ENCODE measurements at regions not wholly inside any gene's neighbourhood (a gene's known extent, or its start where the extent isn't known, plus 50 kb on each side); places are given as distances from the start of the nearest gene placed in this dataset.

DNA sequence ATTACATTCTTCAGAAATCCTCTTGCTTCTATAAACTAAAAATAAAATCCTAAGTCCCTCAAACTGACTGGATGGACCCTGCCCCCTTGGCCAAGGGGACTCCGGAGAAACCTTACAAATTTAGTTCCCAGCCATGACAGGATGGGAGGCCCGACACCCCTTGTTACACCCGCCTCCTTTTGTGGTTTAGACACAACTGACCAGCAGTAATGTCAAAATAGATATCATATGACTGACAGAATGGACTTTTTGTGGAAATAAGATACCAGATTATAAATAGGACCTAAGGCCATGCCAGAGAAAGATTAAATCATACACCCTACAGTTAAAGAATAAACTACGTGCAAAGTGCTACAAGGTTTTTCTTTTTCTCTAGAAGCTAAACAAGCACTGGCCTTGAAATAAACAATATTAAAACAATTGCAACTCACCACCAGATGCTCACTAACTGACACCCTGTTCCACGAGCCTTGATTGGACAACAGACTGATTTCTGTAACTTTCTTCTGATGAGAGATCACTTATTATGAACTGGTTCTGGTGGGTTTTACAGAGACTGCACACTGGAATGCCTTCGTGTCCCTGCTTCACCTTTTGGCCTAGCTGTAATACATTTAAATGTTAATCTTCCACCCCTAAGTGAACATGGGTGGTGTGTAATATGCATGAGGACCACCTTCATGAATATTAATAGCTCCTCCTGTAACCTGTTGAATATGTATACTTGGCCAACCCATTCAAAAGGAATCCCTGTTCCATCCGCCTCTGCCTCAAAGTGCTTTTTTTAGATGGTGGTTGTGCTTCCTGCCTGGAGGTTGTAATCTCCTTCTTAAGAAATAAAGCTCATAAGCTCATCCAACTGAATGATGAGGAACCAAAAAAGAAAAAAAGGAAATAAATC is 99.6 kb downstream of the ODF2L start:
- Histone ChIP-seq H3K4me3 (no peak overlapping the region), H3K27ac (no peak overlapping the region), H3K9me3 (peaks cover 0 to 13% of the 10 kb centered on the region in 2 donors), H3K27me3 (no peaks in the 10 kb centered on the region), H3K36me3 (no peaks in the 10 kb centered on the region), H3K4me1 (no peaks in the 10 kb centered on the region)
- TF ChIP-seq, protein P1, sequence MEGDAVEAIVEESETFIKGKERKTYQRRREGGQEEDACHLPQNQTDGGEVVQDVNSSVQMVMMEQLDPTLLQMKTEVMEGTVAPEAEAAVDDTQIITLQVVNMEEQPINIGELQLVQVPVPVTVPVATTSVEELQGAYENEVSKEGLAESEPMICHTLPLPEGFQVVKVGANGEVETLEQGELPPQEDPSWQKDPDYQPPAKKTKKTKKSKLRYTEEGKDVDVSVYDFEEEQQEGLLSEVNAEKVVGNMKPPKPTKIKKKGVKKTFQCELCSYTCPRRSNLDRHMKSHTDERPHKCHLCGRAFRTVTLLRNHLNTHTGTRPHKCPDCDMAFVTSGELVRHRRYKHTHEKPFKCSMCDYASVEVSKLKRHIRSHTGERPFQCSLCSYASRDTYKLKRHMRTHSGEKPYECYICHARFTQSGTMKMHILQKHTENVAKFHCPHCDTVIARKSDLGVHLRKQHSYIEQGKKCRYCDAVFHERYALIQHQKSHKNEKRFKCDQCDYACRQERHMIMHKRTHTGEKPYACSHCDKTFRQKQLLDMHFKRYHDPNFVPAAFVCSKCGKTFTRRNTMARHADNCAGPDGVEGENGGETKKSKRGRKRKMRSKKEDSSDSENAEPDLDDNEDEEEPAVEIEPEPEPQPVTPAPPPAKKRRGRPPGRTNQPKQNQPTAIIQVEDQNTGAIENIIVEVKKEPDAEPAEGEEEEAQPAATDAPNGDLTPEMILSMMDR (IDR thresholded peaks at IDR 0.05), result no peak
- no peak for DNase-seq
- intact Hi-C loops (cut with DNase I), result no loop called here
- no peak for ATAC-seq

DNA sequence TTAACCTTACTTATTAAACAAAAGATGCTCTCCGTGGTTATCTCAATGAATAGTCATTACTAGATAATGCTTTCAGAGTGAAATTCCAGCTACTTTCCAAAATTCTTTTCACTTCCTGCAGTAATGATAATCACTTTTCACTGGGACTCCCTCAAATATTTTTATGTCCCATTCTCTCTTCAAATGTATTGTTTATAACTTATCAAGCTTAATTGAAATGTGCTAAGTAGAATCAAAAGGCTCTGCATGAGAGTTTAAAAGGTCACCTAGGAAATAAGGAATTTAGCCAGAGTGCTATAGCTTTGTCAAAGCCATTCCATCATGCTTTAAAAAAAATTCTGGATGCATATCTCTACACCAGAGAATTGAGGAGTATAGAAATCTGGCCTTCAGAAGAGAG is 106.4 kb downstream of the ODF2L start:
- peaks cover 0 to 6% of the 10 kb centered on the region in 2 donors for H3K9me3 ChIP-seq
- intact Hi-C loops (cut with DNase I), result no loop called here
- H3K4me3 ChIP-seq, result no peak overlapping the region
- H3K27ac ChIP-seq, result no peak overlapping the region
- no peaks in the 10 kb centered on the region for H3K27me3 ChIP-seq
- TF ChIP-seq, protein P1 (IDR thresholded peaks at IDR 0.05), result no peak
- ATAC-seq, result no peak
- no peaks in the 10 kb centered on the region for H3K4me1 ChIP-seq
- H3K36me3 ChIP-seq, result no peaks in the 10 kb centered on the region
- DNase-seq, result no peak

DNA sequence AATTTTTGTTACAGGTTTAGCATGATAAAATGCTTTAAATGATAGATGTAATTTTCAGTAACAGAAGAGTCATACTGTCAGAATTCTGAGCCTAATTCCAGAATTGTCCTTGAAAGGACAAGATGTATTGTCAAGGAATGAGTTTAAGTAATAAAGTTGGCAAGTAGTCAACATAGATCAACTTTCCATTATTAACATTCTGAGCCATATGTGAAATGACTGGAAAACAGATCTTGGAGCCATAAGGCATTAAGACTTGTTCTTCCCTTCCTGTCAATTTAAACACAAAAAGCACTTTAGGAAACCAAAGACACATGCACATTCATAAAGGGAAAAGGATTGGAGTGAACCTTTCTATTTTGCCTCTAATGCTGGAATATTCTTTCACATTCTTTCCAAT is 107.0 kb downstream of the ODF2L start:
- ATAC-seq, result no peak
- intact Hi-C loops (cut with DNase I), result no loop called here
- Histone ChIP-seq H3K27ac (no peak overlapping the region), H3K9me3 (peaks cover 0 to 6% of the 10 kb centered on the region in 2 donors), H3K27me3 (no peaks in the 10 kb centered on the region), H3K4me3 (no peak overlapping the region), H3K36me3 (no peaks in the 10 kb centered on the region), H3K4me1 (no peaks in the 10 kb centered on the region)
- no peak for DNase-seq
- TF ChIP-seq, protein P1 (IDR thresholded peaks at IDR 0.05), result no peak

DNA sequence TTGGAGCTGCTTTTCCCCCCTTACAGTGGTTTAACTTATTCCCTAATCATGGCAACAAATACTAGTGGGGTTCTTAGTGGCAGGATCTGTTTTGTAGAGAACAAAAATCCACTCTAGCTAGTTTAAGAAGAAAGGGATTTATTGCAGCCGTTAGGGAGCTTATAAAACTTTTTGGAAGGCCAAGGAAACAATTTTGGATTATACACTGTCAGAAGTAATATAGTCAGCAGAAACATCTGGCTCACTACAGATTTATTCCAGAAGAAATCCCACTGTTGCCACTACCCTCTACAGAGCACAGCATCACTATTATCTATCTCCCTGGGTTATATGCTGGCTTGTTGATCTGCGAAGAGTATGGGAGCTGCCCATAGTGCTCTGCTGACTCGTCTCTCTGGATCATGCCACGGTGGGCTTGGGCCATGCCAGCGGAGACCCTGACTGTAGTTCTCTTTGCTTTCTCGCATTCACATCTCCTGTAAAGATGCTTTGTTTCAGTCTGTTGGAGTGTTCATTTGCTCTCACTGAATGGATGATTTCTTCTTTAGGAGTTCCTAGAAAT is 107.5 kb downstream of the ODF2L start:
- DNase-seq (peak in 1 of 4 donors; percentile 24), ATAC-seq (no peak)
- Histone ChIP-seq H3K9me3 (peaks cover 0 to 6% of the 10 kb centered on the region in 2 donors), H3K4me1 (no peaks in the 10 kb centered on the region), H3K27ac (no peak overlapping the region), H3K36me3 (no peaks in the 10 kb centered on the region), H3K4me3 (no peak overlapping the region), H3K27me3 (no peaks in the 10 kb centered on the region)
- TF ChIP-seq, protein P1 (IDR thresholded peaks at IDR 0.05), result no peak
- intact Hi-C loops (cut with DNase I), result no loop called here

DNA sequence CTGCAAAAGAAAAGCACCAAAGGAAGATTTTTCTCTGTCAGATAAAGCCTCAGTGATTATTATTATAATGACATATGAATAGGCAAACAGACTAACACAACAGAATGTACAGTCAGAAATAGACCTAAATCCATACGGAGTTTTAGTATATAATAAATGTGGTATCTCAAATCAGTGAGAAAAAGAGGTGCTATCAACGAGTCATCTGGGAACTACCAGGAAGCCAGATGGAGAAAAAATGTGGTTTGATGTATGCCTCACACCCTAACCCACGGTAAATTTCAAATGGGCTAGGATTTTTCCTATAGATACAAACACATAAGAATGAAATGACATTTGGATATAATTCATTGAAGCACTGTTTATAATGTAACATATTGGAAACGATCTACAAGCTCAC is 110.3 kb downstream of the ODF2L start:
- no peak for DNase-seq
- H3K4me1 ChIP-seq, result no peaks in the 10 kb centered on the region
- no peak overlapping the region for H3K27ac ChIP-seq
- no peaks in the 10 kb centered on the region for H3K9me3 ChIP-seq
- intact Hi-C loops (cut with DNase I), result no loop called here
- H3K27me3 ChIP-seq, result no peaks in the 10 kb centered on the region
- TF ChIP-seq, protein P1 (IDR thresholded peaks at IDR 0.05), result no peak
- no peaks in the 10 kb centered on the region for H3K36me3 ChIP-seq
- H3K4me3 ChIP-seq, result no peak overlapping the region
- no peak for ATAC-seq
